Progenitor cell of endocrine pancreas (in vitro differentiated cells): ENCODE measurements at regions not wholly inside any gene's neighbourhood (a gene's known extent, or its start where the extent isn't known, plus 50 kb on each side); places are given as distances from the start of the nearest gene placed in this dataset.

Experiments
- DNase-seq: peaks from one replicate; pipeline ENCODE4 v3.0.0; 2021; ENCODE audit warnings: low spot score; ENCODE audit not compliant: unreplicated experiment
- H3K27ac Mint-ChIP-seq: 2 replicates; pipeline ENCODE4 v1.8.0; 2021; ENCODE audit warnings: mild to moderate bottlenecking, moderate library complexity, mixed read lengths
- H3K27me3 Mint-ChIP-seq: 2 replicates; pipeline ENCODE4 v1.8.0; 2021; ENCODE audit warnings: mixed read lengths
- H3K36me3 Mint-ChIP-seq: 2 replicates; pipeline ENCODE4 v1.8.0; 2022; ENCODE audit warnings: mixed read lengths; ENCODE audit not compliant: insufficient read depth
- H3K4me1 Mint-ChIP-seq: 2 replicates; pipeline ENCODE4 v1.8.0; 2021; ENCODE audit warnings: low read depth, mixed read lengths
- H3K4me3 Mint-ChIP-seq: 2 replicates; pipeline ENCODE4 v1.8.0; 2021; ENCODE audit warnings: low read depth, mild to moderate bottlenecking, moderate library complexity, mixed read lengths
- H3K9me3 Mint-ChIP-seq: 2 replicates; pipeline ENCODE4 v1.8.0; 2021; ENCODE audit warnings: low read depth, mixed read lengths
- CTCF ChIP-seq: fragments of 200-600 bp; sonication (generic); IDR thresholded peaks from one replicate; pipeline ENCODE4 v1.5.0; 2021; ENCODE audit warnings: antibody characterized with exemption, mild to moderate bottlenecking; ENCODE audit not compliant: unreplicated experiment

- no peak for TF ChIP-seq CTCF
- Mint-ChIP-seq H3K36me3 (peaks cover 2% of the 10 kb centered on the region), H3K4me1 (peaks cover 27% of the 10 kb centered on the region), H3K9me3 (peaks cover 10% of the 10 kb centered on the region), H3K27ac (no peak overlapping the region), H3K4me3 (no peak overlapping the region), H3K27me3 (no peaks in the 10 kb centered on the region)
- DNase-seq, result no peak
Measured at GRCh38 chr13:106311004-106311403, 224.5 kb downstream of the EFNB2 start.

- H3K4me3 Mint-ChIP-seq, result no peak overlapping the region
- DNase-seq, result no peak
- peaks cover 2% of the 10 kb centered on the region for H3K36me3 Mint-ChIP-seq
- peaks cover 20% of the 10 kb centered on the region for H3K4me1 Mint-ChIP-seq
- no peak for TF ChIP-seq CTCF
- peaks cover 13% of the 10 kb centered on the region for H3K9me3 Mint-ChIP-seq
- no peaks in the 10 kb centered on the region for H3K27me3 Mint-ChIP-seq
- no peak overlapping the region for H3K27ac Mint-ChIP-seq
Measured at GRCh38 chr13:106310291-106310865, 225.1 kb downstream of the EFNB2 start.

GRCh38 chr13:106306748-106307277 is 228.6 kb downstream of the EFNB2 start:
- Mint-ChIP-seq H3K27me3 (no peaks in the 10 kb centered on the region), H3K27ac (no peak overlapping the region), H3K4me1 (peaks cover 2% of the 10 kb centered on the region), H3K9me3 (peaks cover 23% of the 10 kb centered on the region), H3K36me3 (peaks cover 4% of the 10 kb centered on the region), H3K4me3 (no peak overlapping the region)
- TF ChIP-seq CTCF, result no peak
- DNase-seq, result no peak

- Mint-ChIP-seq H3K27me3 (no peaks in the 10 kb centered on the region), H3K4me3 (no peak overlapping the region), H3K9me3 (peaks cover 35% of the 10 kb centered on the region), H3K4me1 (no peaks in the 10 kb centered on the region), H3K27ac (no peak overlapping the region), H3K36me3 (peaks cover 8% of the 10 kb centered on the region)
- no peak for DNase-seq
- TF ChIP-seq CTCF, result no peak
Measured at GRCh38 chr13:106302843-106303242, 232.6 kb downstream of the EFNB2 start.

GRCh38 chr13:106302011-106302410 is 233.5 kb downstream of the EFNB2 start:
- Mint-ChIP-seq H3K27ac (no peak overlapping the region), H3K4me3 (no peak overlapping the region), H3K36me3 (peaks cover 6% of the 10 kb centered on the region), H3K9me3 (peaks cover 32% of the 10 kb centered on the region), H3K4me1 (no peaks in the 10 kb centered on the region), H3K27me3 (no peaks in the 10 kb centered on the region)
- no peak for TF ChIP-seq CTCF
- no peak for DNase-seq
